Neural cell (in vitro differentiated cells): ENCODE measurements at regions not wholly inside any gene's neighbourhood (a gene's known extent, or its start where the extent isn't known, plus 50 kb on each side); places are given as distances from the start of the nearest gene placed in this dataset.

Source experiments
- H2AFZ ChIP-seq: fragments of 200-600, 300-800 bp; sonication (generic), shearing (Covaris generic); 2 replicates; pipeline ENCODE4 v1.6.0; 2014; ENCODE audit warnings: low read depth, mild to moderate bottlenecking, antibody characterized with exemption, low read length, moderate library complexity
- H3F3A ChIP-seq: fragments of 200-600 bp; shearing (Covaris generic); 2 replicates; pipeline ENCODE4 v1.6.1; 2016; ENCODE audit warnings: mild to moderate bottlenecking, moderate library complexity, mixed read lengths, antibody characterized with exemption, low read length; ENCODE audit not compliant: insufficient read depth, poor library complexity, severe bottlenecking
- H3K27ac ChIP-seq: fragments of 200-600, 300-800 bp; sonication (generic), shearing (Covaris generic); 2 replicates; pipeline ENCODE4 v1.5.1; 2014; ENCODE audit warnings: mild to moderate bottlenecking, low read length, moderate library complexity
- H3K27me3 ChIP-seq: fragments of 300-800, 200-600 bp; sonication (generic), shearing (Covaris generic); 2 replicates; pipeline ENCODE4 v1.6.0; 2014; ENCODE audit warnings: mild to moderate bottlenecking, low read depth, low read length, moderate library complexity; ENCODE audit not compliant: insufficient read depth
- H3K36me3 ChIP-seq: fragments of 300-800, 200-600 bp; sonication (generic), shearing (Covaris generic); 2 replicates; pipeline ENCODE4 v1.5.1; 2014; ENCODE audit warnings: mild to moderate bottlenecking, antibody characterized with exemption, low read length, moderate library complexity; ENCODE audit not compliant: insufficient read depth
- H3K4me2 ChIP-seq: fragments of 300-800, 200-600 bp; sonication (generic), shearing (Covaris generic); 2 replicates; pipeline ENCODE4 v1.6.0; 2014; ENCODE audit warnings: mild to moderate bottlenecking, low read length
- H3K4me3 ChIP-seq: fragments of 300-800, 200-600 bp; sonication (generic), shearing (Covaris generic); 2 replicates; pipeline ENCODE4 v1.5.1; 2014; ENCODE audit warnings: mild to moderate bottlenecking, low read length, moderate library complexity
- H3K79me2 ChIP-seq: fragments of 200-600 bp; shearing (Covaris generic); replicated peaks from 2 replicates; pipeline ENCODE4 v1.6.0; 2014; ENCODE audit warnings: mild to moderate bottlenecking, low read length, moderate library complexity; ENCODE audit not compliant: insufficient read depth
- H3K9ac ChIP-seq: fragments of 300-800, 200-600 bp; sonication (generic), shearing (Covaris generic); 2 replicates; pipeline ENCODE4 v1.6.1; 2016; ENCODE audit warnings: mild to moderate bottlenecking, low read length, mixed read lengths
- H3K9me2 ChIP-seq: fragments of 200-600 bp; shearing (Covaris generic); 2 replicates; pipeline ENCODE4 v1.6.1; 2016; ENCODE audit warnings: mild to moderate bottlenecking, low read length, mixed read lengths; ENCODE audit not compliant: insufficient read depth
- H3K9me3 ChIP-seq: fragments of 200-600, 300-800 bp; sonication (generic), shearing (Covaris generic); 2 replicates; pipeline ENCODE4 v1.6.1; 2016; ENCODE audit warnings: mild to moderate bottlenecking, mixed run types, low read length, moderate library complexity, mixed read lengths
- H4K20me1 ChIP-seq: fragments of 200-600 bp; shearing (Covaris generic); 2 replicates; pipeline ENCODE4 v1.6.1; 2016; ENCODE audit warnings: mild to moderate bottlenecking, mixed run types; ENCODE audit not compliant: insufficient read depth
- CTCF ChIP-seq: fragments of 450-650 bp; IDR thresholded peaks from 2 replicates; pipeline ENCODE4 v1.5.1; 2014; ENCODE audit warnings: antibody characterized with exemption, mild to moderate bottlenecking, moderate library complexity; ENCODE audit not compliant: poor library complexity, severe bottlenecking
- EP300 ChIP-seq: fragments of 450-650 bp; conservative IDR thresholded peaks from 2 replicates; pipeline ENCODE4 v1.6.1; 2014; ENCODE audit warnings: antibody characterized with exemption, mild to moderate bottlenecking, moderate library complexity; ENCODE audit not compliant: poor library complexity, severe bottlenecking
- EZH2 ChIP-seq: fragments of 200-600, 300-800 bp; shearing (Covaris generic), sonication (generic); IDR thresholded peaks from 2 replicates; pipeline ENCODE4 v1.6.1; 2014; ENCODE audit warnings: antibody characterized with exemption, low read length, borderline replicate concordance, mild to moderate bottlenecking; ENCODE audit not compliant: insufficient read depth, poor library complexity, severe bottlenecking
- MXI1 ChIP-seq: fragments of 450-650 bp; conservative IDR thresholded peaks from 2 replicates; pipeline ENCODE4 v1.6.1; 2014; ENCODE audit warnings: antibody characterized with exemption, mild to moderate bottlenecking; ENCODE audit not compliant: poor library complexity, severe bottlenecking
- POLR2AphosphoS5 ChIP-seq: IDR thresholded peaks from 2 replicates; pipeline ENCODE4 v1.6.1; 2012
- RAD21 ChIP-seq: fragments of 450-650 bp; conservative IDR thresholded peaks from 2 replicates; pipeline ENCODE4 v1.6.1; 2014; ENCODE audit warnings: antibody characterized with exemption, mild to moderate bottlenecking, moderate library complexity
- REST ChIP-seq: IDR thresholded peaks from 2 replicates; pipeline ENCODE4 v1.6.1; 2012; ENCODE audit warnings: borderline replicate concordance
- SMC3 ChIP-seq: fragments of 450-650 bp; conservative IDR thresholded peaks from 2 replicates; pipeline ENCODE4 v1.6.1; 2014; ENCODE audit warnings: antibody characterized with exemption, mild to moderate bottlenecking, moderate library complexity; ENCODE audit not compliant: poor library complexity
- TAF1 ChIP-seq: IDR thresholded peaks from 2 replicates; pipeline ENCODE4 v1.6.1; 2012; ENCODE audit warnings: low read depth

- no peaks in the 10 kb centered on the region for H3K79me2 ChIP-seq
- no peak overlapping the region for H3K9ac ChIP-seq
- no peaks in the 10 kb centered on the region for H3K36me3 ChIP-seq
- H3K27ac ChIP-seq = no peak overlapping the region
- H4K20me1 ChIP-seq = no peaks in the 10 kb centered on the region
- TF ChIP-seq MXI1 (no peak), EZH2 (no peak), TAF1 (no peak), RAD21 (no peak), POLR2AphosphoS5 (no peak), SMC3 (no peak)
- H3K27me3 ChIP-seq = no peaks in the 10 kb centered on the region
- no peaks in the 10 kb centered on the region for H3K9me2 ChIP-seq
- no peak overlapping the region for H2AFZ ChIP-seq
- H3F3A ChIP-seq = no peaks in the 10 kb centered on the region
- no peaks in the 10 kb centered on the region for H3K9me3 ChIP-seq
- H3K4me2 ChIP-seq = no peak overlapping the region
- H3K4me3 ChIP-seq = no peak overlapping the region
Measured at GRCh38 chr2:175476948-175477347, 295.4 kb upstream of the ATP5MC3 start.

- H3K4me3 ChIP-seq = no peak overlapping the region
- no peak overlapping the region for H3K4me2 ChIP-seq
- H4K20me1 ChIP-seq = no peaks in the 10 kb centered on the region
- H3K36me3 ChIP-seq = no peaks in the 10 kb centered on the region
- no peaks in the 10 kb centered on the region for H3K27me3 ChIP-seq
- H3K27ac ChIP-seq = no peak overlapping the region
- H3F3A ChIP-seq = no peaks in the 10 kb centered on the region
- H3K9me2 ChIP-seq = no peaks in the 10 kb centered on the region
- no peaks in the 10 kb centered on the region for H3K79me2 ChIP-seq
- H3K9me3 ChIP-seq = no peaks in the 10 kb centered on the region
- H3K9ac ChIP-seq = no peak overlapping the region
- H2AFZ ChIP-seq = no peak overlapping the region
- TF ChIP-seq MXI1 = no peak
- TF ChIP-seq EP300 = no peak
- TF ChIP-seq CTCF = no peak
- no peak for TF ChIP-seq TAF1
- no peak for TF ChIP-seq REST
- TF ChIP-seq POLR2AphosphoS5 = no peak
- TF ChIP-seq SMC3 = no peak
- no peak for TF ChIP-seq EZH2
- no peak for TF ChIP-seq RAD21
Measured at GRCh38 chr2:175476374-175476773, 294.9 kb upstream of the ATP5MC3 start.

GRCh38 chr2:175475130-175475529 is 293.6 kb upstream of the ATP5MC3 start:
- H3K27me3 ChIP-seq = no peaks in the 10 kb centered on the region
- no peaks in the 10 kb centered on the region for H3K79me2 ChIP-seq

More at GRCh38 chr2:175475130-175475529, 293.6 kb upstream of the ATP5MC3 start:
- Histone ChIP-seq H3K9ac (no peak overlapping the region), H3K36me3 (no peaks in the 10 kb centered on the region), H3K4me3 (no peak overlapping the region), H3F3A (no peaks in the 10 kb centered on the region), H3K4me2 (no peak overlapping the region), H4K20me1 (no peaks in the 10 kb centered on the region), H3K27ac (no peak overlapping the region), H3K9me2 (no peaks in the 10 kb centered on the region), H3K9me3 (no peaks in the 10 kb centered on the region), H2AFZ (no peak overlapping the region)
- no peak for TF ChIP-seq MXI1
- no peak for TF ChIP-seq SMC3
- no peak for TF ChIP-seq POLR2AphosphoS5
- no peak for TF ChIP-seq TAF1
- no peak for TF ChIP-seq CTCF
- TF ChIP-seq RAD21 = no peak
- TF ChIP-seq EP300 = no peak
- TF ChIP-seq REST = no peak
- no peak for TF ChIP-seq EZH2
